Dendritic cell treated with granulocyte-macrophage colony-stimulating factor and Interleukin-4, amounts not matched to agents 40 ng/mL and 50 ng/mL, for 4 days (primary cell): ENCODE measurements at regions not wholly inside any gene's neighbourhood (a gene's known extent, or its start where the extent isn't known, plus 50 kb on each side); places are given as distances from the start of the nearest gene placed in this dataset.

Experiments
- H3K27ac Mint-ChIP-seq: one replicate; pipeline ENCODE4 v1.8.0; 2022; ENCODE audit warnings: mild to moderate bottlenecking, mixed read lengths
- H3K27me3 Mint-ChIP-seq: one replicate; pipeline ENCODE4 v1.8.0; 2022; ENCODE audit warnings: mild to moderate bottlenecking, mixed read lengths
- H3K36me3 Mint-ChIP-seq: one replicate; pipeline ENCODE4 v1.8.0; 2022; ENCODE audit warnings: low read depth, mixed read lengths
- H3K4me1 Mint-ChIP-seq: one replicate; pipeline ENCODE4 v1.8.0; 2022; ENCODE audit warnings: low read depth, mixed read lengths
- H3K4me3 Mint-ChIP-seq: one replicate; pipeline ENCODE4 v1.8.0; 2022; ENCODE audit warnings: mild to moderate bottlenecking, moderate library complexity, mixed read lengths
- H3K9me3 Mint-ChIP-seq: one replicate; pipeline ENCODE4 v1.8.0; 2022; ENCODE audit warnings: mixed read lengths
- intact Hi-C: fragments of 100-400 bp; cut with micrococcal nuclease; formaldehyde crosslinking; loops from one replicate; pipeline ENCODE4 v1.15.0; 2022

- Mint-ChIP-seq H3K4me3 (no peak overlapping the region), H3K9me3 (peaks cover 24% of the 10 kb centered on the region), H3K36me3 (no peaks in the 10 kb centered on the region), H3K27ac (no peak overlapping the region), H3K4me1 (no peaks in the 10 kb centered on the region), H3K27me3 (peaks cover 4% of the 10 kb centered on the region)
- intact Hi-C loops = no loop called here
These were observed 460.5 kb downstream of the RPS24 start for GRCh38 chr10:78494179-78494578.

GRCh38 chr10:78502210-78502936 is 468.7 kb downstream of the RPS24 start:
- H3K27ac Mint-ChIP-seq = no peak overlapping the region
- intact Hi-C loops = no loop called here
- H3K4me1 Mint-ChIP-seq = peaks cover 5% of the 10 kb centered on the region

GRCh38 chr10:78504181-78504580 is 470.5 kb downstream of the RPS24 start:
- no peaks in the 10 kb centered on the region for H3K36me3 Mint-ChIP-seq
- H3K27ac Mint-ChIP-seq = no peak overlapping the region

More at GRCh38 chr10:78502210-78502936, 468.7 kb downstream of the RPS24 start:
- no peak overlapping the region for H3K4me3 Mint-ChIP-seq
- no peaks in the 10 kb centered on the region for H3K36me3 Mint-ChIP-seq
- H3K9me3 Mint-ChIP-seq = no peaks in the 10 kb centered on the region
- H3K27me3 Mint-ChIP-seq = peaks cover 11% of the 10 kb centered on the region

GRCh38 chr10:78505657-78506056 is 472.0 kb downstream of the RPS24 start:
- peaks cover 5% of the 10 kb centered on the region for H3K4me1 Mint-ChIP-seq
- no peak overlapping the region for H3K27ac Mint-ChIP-seq
- H3K27me3 Mint-ChIP-seq = peaks cover 19% of the 10 kb centered on the region
- H3K4me3 Mint-ChIP-seq = no peak overlapping the region
- intact Hi-C loops = no loop called here
- H3K36me3 Mint-ChIP-seq = no peaks in the 10 kb centered on the region
- H3K9me3 Mint-ChIP-seq = no peaks in the 10 kb centered on the region

More at GRCh38 chr10:78504181-78504580, 470.5 kb downstream of the RPS24 start:
- Mint-ChIP-seq H3K27me3 (peaks cover 15% of the 10 kb centered on the region), H3K4me3 (no peak overlapping the region), H3K4me1 (peaks cover 5% of the 10 kb centered on the region), H3K9me3 (no peaks in the 10 kb centered on the region)
- intact Hi-C loops = no loop called here

- Mint-ChIP-seq H3K27ac (no peak overlapping the region), H3K9me3 (no peaks in the 10 kb centered on the region), H3K36me3 (no peaks in the 10 kb centered on the region), H3K4me3 (no peak overlapping the region), H3K4me1 (peaks cover 5% of the 10 kb centered on the region), H3K27me3 (peaks cover 23% of the 10 kb centered on the region)
- intact Hi-C loops = no loop called here
These were observed 473.0 kb downstream of the RPS24 start for GRCh38 chr10:78506614-78507013.

GRCh38 chr10:78507510-78508160 is 474.0 kb downstream of the RPS24 start:
- no peaks in the 10 kb centered on the region for H3K36me3 Mint-ChIP-seq
- peaks cover 22% of the 10 kb centered on the region for H3K27me3 Mint-ChIP-seq
- intact Hi-C loops = no loop called here
- no peak overlapping the region for H3K27ac Mint-ChIP-seq
- no peaks in the 10 kb centered on the region for H3K9me3 Mint-ChIP-seq
- H3K4me1 Mint-ChIP-seq = peaks cover 1% of the 10 kb centered on the region
- H3K4me3 Mint-ChIP-seq = no peak overlapping the region

GRCh38 chr10:78508955-78509748 is 475.5 kb downstream of the RPS24 start:
- intact Hi-C loops = no loop called here
- H3K36me3 Mint-ChIP-seq = no peaks in the 10 kb centered on the region

GRCh38 chr10:78510566-78511323 is 477.1 kb downstream of the RPS24 start:
- Mint-ChIP-seq H3K36me3 (no peaks in the 10 kb centered on the region), H3K9me3 (no peaks in the 10 kb centered on the region), H3K27me3 (peaks cover 20% of the 10 kb centered on the region), H3K4me3 (no peak overlapping the region), H3K4me1 (no peaks in the 10 kb centered on the region), H3K27ac (no peak overlapping the region)
- intact Hi-C loops = no loop called here

More at GRCh38 chr10:78508955-78509748, 475.5 kb downstream of the RPS24 start:
- Mint-ChIP-seq H3K27me3 (peaks cover 25% of the 10 kb centered on the region), H3K4me1 (no peaks in the 10 kb centered on the region), H3K27ac (no peak overlapping the region), H3K9me3 (no peaks in the 10 kb centered on the region), H3K4me3 (no peak overlapping the region)

GRCh38 chr10:78511324-78512204 is 477.9 kb downstream of the RPS24 start:
- peaks cover 24% of the 10 kb centered on the region for H3K27me3 Mint-ChIP-seq
- no peaks in the 10 kb centered on the region for H3K36me3 Mint-ChIP-seq
- intact Hi-C loops = no loop called here
- no peaks in the 10 kb centered on the region for H3K4me1 Mint-ChIP-seq
- no peak overlapping the region for H3K27ac Mint-ChIP-seq
- H3K4me3 Mint-ChIP-seq = no peak overlapping the region
- H3K9me3 Mint-ChIP-seq = no peaks in the 10 kb centered on the region

- no peak overlapping the region for H3K27ac Mint-ChIP-seq
- H3K27me3 Mint-ChIP-seq = peaks cover 28% of the 10 kb centered on the region
- no peaks in the 10 kb centered on the region for H3K9me3 Mint-ChIP-seq
- no peaks in the 10 kb centered on the region for H3K36me3 Mint-ChIP-seq
- no peaks in the 10 kb centered on the region for H3K4me1 Mint-ChIP-seq
- no peak overlapping the region for H3K4me3 Mint-ChIP-seq
- intact Hi-C loops = no loop called here
These were observed 478.5 kb downstream of the RPS24 start for GRCh38 chr10:78512205-78512550.

GRCh38 chr10:78513330-78513729 is 479.7 kb downstream of the RPS24 start:
- intact Hi-C loops = no loop called here
- Mint-ChIP-seq H3K27me3 (peaks cover 30% of the 10 kb centered on the region), H3K9me3 (no peaks in the 10 kb centered on the region), H3K36me3 (no peaks in the 10 kb centered on the region), H3K4me1 (no peaks in the 10 kb centered on the region), H3K27ac (no peak overlapping the region), H3K4me3 (no peak overlapping the region)

GRCh38 chr10:78513986-78514385 is 480.3 kb downstream of the RPS24 start:
- Mint-ChIP-seq H3K36me3 (no peaks in the 10 kb centered on the region), H3K4me1 (no peaks in the 10 kb centered on the region), H3K27me3 (peaks cover 33% of the 10 kb centered on the region), H3K4me3 (no peak overlapping the region), H3K9me3 (no peaks in the 10 kb centered on the region), H3K27ac (no peak overlapping the region)
- intact Hi-C loops = no loop called here

GRCh38 chr10:78514459-78514858 is 480.8 kb downstream of the RPS24 start:
- no peaks in the 10 kb centered on the region for H3K36me3 Mint-ChIP-seq
- H3K27ac Mint-ChIP-seq = no peak overlapping the region
- H3K4me3 Mint-ChIP-seq = no peak overlapping the region
- intact Hi-C loops = no loop called here
- peaks cover 31% of the 10 kb centered on the region for H3K27me3 Mint-ChIP-seq
- no peaks in the 10 kb centered on the region for H3K4me1 Mint-ChIP-seq
- no peaks in the 10 kb centered on the region for H3K9me3 Mint-ChIP-seq
